ENCODE measurements at regions not wholly inside any gene's neighbourhood (a gene's known extent, or its start where the extent isn't known, plus 50 kb on each side); places are given as distances from the start of the nearest gene placed in this dataset.

- 92% methylated on average over 1 of the region's 4 CpGs; no CpG with 5 or more reads in 1 of the 2 experiments for WGBS, 2 experiments (ENCODE audit: insufficient coverage in 2 of 2)
- Histone ChIP-seq H3K27ac (ENCODE audit: low read depth, low read length, severe bottlenecking) (no peak overlapping the region), H3K36me3 (ENCODE audit: control insufficient read depth, insufficient read depth, low read length) (no peaks in the 10 kb centered on the region), H3K4me3 (ENCODE audit: extremely low read depth, insufficient read depth, low read length, poor library complexity, severe bottlenecking) (no peak overlapping the region), H3K4me1 (ENCODE audit: control insufficient read depth, insufficient read depth, low read length, poor library complexity, severe bottlenecking) (peaks cover 8% of the 10 kb centered on the region), H3K9me3 (ENCODE audit: control insufficient read depth, low read length) (no peaks in the 10 kb centered on the region)
Measured at GRCh38 chr4:170667814-170668213, 578.1 kb upstream of the AADAT start.

DNA sequence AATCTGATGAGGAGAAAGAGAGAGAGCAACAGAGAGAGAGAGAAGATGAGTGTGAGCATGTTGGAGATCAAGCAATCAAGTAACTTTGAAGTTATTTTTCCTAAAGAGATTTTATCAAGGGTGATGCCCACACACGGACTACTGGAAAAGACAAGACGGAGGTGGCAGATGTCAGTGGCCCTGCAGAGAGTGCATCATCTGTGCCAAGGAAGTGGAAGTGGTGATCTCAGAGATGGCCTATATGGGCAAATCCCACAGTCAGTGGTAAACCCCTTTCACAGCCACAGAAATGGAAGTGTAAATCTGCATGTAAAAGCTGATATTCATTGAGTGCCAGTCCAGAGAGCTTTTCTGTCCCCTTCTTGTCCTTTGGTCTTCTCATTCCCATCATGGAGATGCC lies 577.2 kb upstream of the AADAT start:
- Histone ChIP-seq H3K36me3 (ENCODE audit: control insufficient read depth, insufficient read depth, low read length) (no peaks in the 10 kb centered on the region), H3K27ac (ENCODE audit: low read depth, low read length, severe bottlenecking) (no peak overlapping the region), H3K4me3 (ENCODE audit: extremely low read depth, insufficient read depth, low read length, poor library complexity, severe bottlenecking) (no peak overlapping the region), H3K9me3 (ENCODE audit: control insufficient read depth, low read length) (no peaks in the 10 kb centered on the region), H3K4me1 (ENCODE audit: control insufficient read depth, insufficient read depth, low read length, poor library complexity, severe bottlenecking) (peaks cover 1% of the 10 kb centered on the region)
- 93 to 96% methylated on average over 2 of the region's 2 CpGs for WGBS, 2 experiments (ENCODE audit: insufficient coverage in 2 of 2)

- no peaks in the 10 kb centered on the region for H3K4me1 ChIP-seq (ENCODE audit: control insufficient read depth, insufficient read depth, low read length, poor library complexity, severe bottlenecking)
- H3K36me3 ChIP-seq (ENCODE audit: control insufficient read depth, insufficient read depth, low read length): no peaks in the 10 kb centered on the region
- no peak overlapping the region for H3K27ac ChIP-seq (ENCODE audit: low read depth, low read length, severe bottlenecking)
- 100% methylated on average over 1 of the region's 4 CpGs; no CpG with 5 or more reads in 1 of the 2 experiments for WGBS, 2 experiments (ENCODE audit: insufficient coverage in 2 of 2)
- no peaks in the 10 kb centered on the region for H3K9me3 ChIP-seq (ENCODE audit: control insufficient read depth, low read length)
- H3K4me3 ChIP-seq (ENCODE audit: extremely low read depth, insufficient read depth, low read length, poor library complexity, severe bottlenecking): no peak overlapping the region
Measured at GRCh38 chr4:170662250-170662649, 572.5 kb upstream of the AADAT start.

GRCh38 chr4:170657761-170658160 lies 568.0 kb upstream of the AADAT start:
- Histone ChIP-seq H3K9me3 (ENCODE audit: control insufficient read depth, low read length) (no peaks in the 10 kb centered on the region), H3K27ac (ENCODE audit: low read depth, low read length, severe bottlenecking) (no peak overlapping the region), H3K36me3 (ENCODE audit: control insufficient read depth, insufficient read depth, low read length) (no peaks in the 10 kb centered on the region), H3K4me1 (ENCODE audit: control insufficient read depth, insufficient read depth, low read length, poor library complexity, severe bottlenecking) (peaks cover 4% of the 10 kb centered on the region), H3K4me3 (ENCODE audit: extremely low read depth, insufficient read depth, low read length, poor library complexity, severe bottlenecking) (no peak overlapping the region)
- no CpG with 5 or more reads among the region's 2 CpGs for WGBS, 2 experiments (ENCODE audit: insufficient coverage in 2 of 2)

DNA sequence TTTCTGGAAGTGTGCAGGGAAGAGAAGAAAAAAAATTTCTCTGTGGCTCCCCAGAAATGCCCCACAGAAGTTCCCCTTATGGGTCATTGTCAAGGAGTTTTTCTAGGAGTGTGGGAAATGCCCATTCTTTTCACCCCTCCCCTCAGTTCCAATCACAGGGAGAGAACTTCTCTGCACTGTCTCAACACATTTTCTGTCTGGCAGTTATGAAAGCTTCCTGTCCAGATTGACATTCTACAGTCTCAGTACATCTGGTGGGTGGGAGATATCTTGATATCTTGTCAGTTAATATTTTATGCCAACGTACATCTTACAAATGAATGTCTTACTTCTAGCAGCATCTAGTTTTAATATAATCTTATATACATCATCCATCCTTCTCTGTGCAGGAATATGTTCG lies 566.8 kb upstream of the AADAT start:
- Histone ChIP-seq H3K27ac (ENCODE audit: low read depth, low read length, severe bottlenecking) (no peak overlapping the region), H3K9me3 (ENCODE audit: control insufficient read depth, low read length) (no peaks in the 10 kb centered on the region), H3K36me3 (ENCODE audit: control insufficient read depth, insufficient read depth, low read length) (no peaks in the 10 kb centered on the region), H3K4me3 (ENCODE audit: extremely low read depth, insufficient read depth, low read length, poor library complexity, severe bottlenecking) (no peak overlapping the region), H3K4me1 (ENCODE audit: control insufficient read depth, insufficient read depth, low read length, poor library complexity, severe bottlenecking) (peaks cover 4% of the 10 kb centered on the region)
- 75% methylated on average over 1 of the region's 2 CpGs; no CpG with 5 or more reads in 1 of the 2 experiments for WGBS, 2 experiments (ENCODE audit: insufficient coverage in 2 of 2)

DNA sequence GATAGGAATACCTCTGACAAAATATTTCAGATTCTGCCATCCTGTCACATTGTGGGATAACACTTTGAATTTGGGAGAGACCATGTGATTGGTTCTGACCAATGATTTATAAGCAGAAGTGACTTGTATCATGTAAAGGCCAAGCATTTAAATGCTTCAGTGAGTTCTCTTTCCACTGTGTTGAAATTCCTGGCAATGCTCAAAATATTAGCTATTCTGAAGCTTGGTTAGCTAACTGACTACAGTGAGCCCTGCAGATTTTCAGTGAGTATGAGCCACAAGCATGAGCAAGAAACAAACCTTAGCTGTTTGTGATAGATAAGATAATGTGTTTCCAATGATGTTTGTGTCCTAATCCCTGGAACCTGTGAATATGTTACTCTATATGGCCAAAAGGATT lies 562.8 kb upstream of the AADAT start:
- no peaks in the 10 kb centered on the region for H3K9me3 ChIP-seq (ENCODE audit: control insufficient read depth, low read length)
- no peak overlapping the region for H3K27ac ChIP-seq (ENCODE audit: low read depth, low read length, severe bottlenecking)
- no peak overlapping the region for H3K4me3 ChIP-seq (ENCODE audit: extremely low read depth, insufficient read depth, low read length, poor library complexity, severe bottlenecking)
- no peaks in the 10 kb centered on the region for H3K36me3 ChIP-seq (ENCODE audit: control insufficient read depth, insufficient read depth, low read length)
- H3K4me1 ChIP-seq (ENCODE audit: control insufficient read depth, insufficient read depth, low read length, poor library complexity, severe bottlenecking): peaks cover 4% of the 10 kb centered on the region

GRCh38 chr4:170651786-170652185 lies 562.0 kb upstream of the AADAT start:
- no CpG with 5 or more reads among the region's 1 CpG for WGBS, 2 experiments (ENCODE audit: insufficient coverage in 2 of 2)
- no peak overlapping the region for H3K27ac ChIP-seq (ENCODE audit: low read depth, low read length, severe bottlenecking)
- H3K36me3 ChIP-seq (ENCODE audit: control insufficient read depth, insufficient read depth, low read length): no peaks in the 10 kb centered on the region
- peaks cover 4% of the 10 kb centered on the region for H3K4me1 ChIP-seq (ENCODE audit: control insufficient read depth, insufficient read depth, low read length, poor library complexity, severe bottlenecking)
- H3K4me3 ChIP-seq (ENCODE audit: extremely low read depth, insufficient read depth, low read length, poor library complexity, severe bottlenecking): no peak overlapping the region
- H3K9me3 ChIP-seq (ENCODE audit: control insufficient read depth, low read length): no peaks in the 10 kb centered on the region

GRCh38 chr4:170627418-170627817 lies 537.7 kb upstream of the AADAT start:
- Histone ChIP-seq H3K4me1 (ENCODE audit: control insufficient read depth, insufficient read depth, low read length, poor library complexity, severe bottlenecking) (no peaks in the 10 kb centered on the region), H3K9me3 (ENCODE audit: control insufficient read depth, low read length) (peaks cover 3% of the 10 kb centered on the region), H3K27ac (ENCODE audit: low read depth, low read length, severe bottlenecking) (no peak overlapping the region), H3K36me3 (ENCODE audit: control insufficient read depth, insufficient read depth, low read length) (no peaks in the 10 kb centered on the region), H3K4me3 (ENCODE audit: extremely low read depth, insufficient read depth, low read length, poor library complexity, severe bottlenecking) (no peak overlapping the region)
- WGBS, 2 experiments (ENCODE audit: insufficient coverage in 2 of 2): no CpG with 5 or more reads among the region's 2 CpGs

DNA sequence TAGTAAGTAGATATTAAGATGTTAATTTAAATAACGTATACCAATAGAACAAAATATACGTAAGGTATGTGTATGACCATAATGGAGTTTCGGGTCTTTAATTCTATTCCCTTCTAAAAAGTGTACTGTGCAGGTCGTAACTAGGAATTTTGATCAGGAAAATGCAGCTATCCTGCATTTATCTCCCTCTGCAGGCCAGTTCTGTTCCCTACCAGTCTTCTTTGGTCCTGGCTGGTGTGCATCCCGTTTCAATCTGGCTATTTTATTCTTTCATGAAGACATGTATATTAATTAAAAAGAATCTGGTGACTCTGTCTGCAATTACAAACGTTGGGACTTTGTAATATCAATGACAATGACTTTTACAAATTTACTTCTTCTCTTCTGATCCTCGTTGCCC lies 534.1 kb upstream of the AADAT start:
- no peak overlapping the region for H3K4me3 ChIP-seq (ENCODE audit: extremely low read depth, insufficient read depth, low read length, poor library complexity, severe bottlenecking)
- H3K36me3 ChIP-seq (ENCODE audit: control insufficient read depth, insufficient read depth, low read length): no peaks in the 10 kb centered on the region
- 79% methylated on average over 2 of the region's 7 CpGs; no CpG with 5 or more reads in 1 of the 2 experiments for WGBS, 2 experiments (ENCODE audit: insufficient coverage in 2 of 2)
- no peaks in the 10 kb centered on the region for H3K9me3 ChIP-seq (ENCODE audit: control insufficient read depth, low read length)
- H3K4me1 ChIP-seq (ENCODE audit: control insufficient read depth, insufficient read depth, low read length, poor library complexity, severe bottlenecking): no peaks in the 10 kb centered on the region
- no peak overlapping the region for H3K27ac ChIP-seq (ENCODE audit: low read depth, low read length, severe bottlenecking)

GRCh38 chr4:170610434-170610833 lies 520.7 kb upstream of the AADAT start:
- H3K9me3 ChIP-seq (ENCODE audit: control insufficient read depth, low read length): no peaks in the 10 kb centered on the region
- WGBS, 2 experiments (ENCODE audit: insufficient coverage in 2 of 2): 92 to 100% methylated on average over 1 of the region's 2 CpGs
- no peak overlapping the region for H3K4me3 ChIP-seq (ENCODE audit: extremely low read depth, insufficient read depth, low read length, poor library complexity, severe bottlenecking)
- no peaks in the 10 kb centered on the region for H3K4me1 ChIP-seq (ENCODE audit: control insufficient read depth, insufficient read depth, low read length, poor library complexity, severe bottlenecking)
- H3K36me3 ChIP-seq (ENCODE audit: control insufficient read depth, insufficient read depth, low read length): no peaks in the 10 kb centered on the region
- H3K27ac ChIP-seq (ENCODE audit: low read depth, low read length, severe bottlenecking): no peak overlapping the region

DNA sequence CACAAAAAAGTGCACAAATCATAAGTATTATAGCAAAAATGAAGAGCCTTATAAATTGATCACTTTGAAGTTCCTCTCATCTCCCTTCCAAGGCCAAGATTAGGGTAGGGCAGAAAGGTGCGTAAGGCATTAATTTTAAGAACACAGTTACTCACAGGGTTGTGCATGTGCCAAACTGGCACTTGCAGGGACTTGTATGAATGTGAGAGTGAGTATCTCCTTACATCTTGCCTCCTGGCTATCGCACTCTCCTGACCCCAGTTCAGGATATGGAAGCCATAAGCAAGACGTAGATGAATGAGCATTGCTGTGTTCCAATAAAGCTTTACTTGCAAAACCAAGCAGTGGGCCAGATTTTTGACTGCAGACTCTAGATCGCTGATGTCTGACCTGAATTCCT lies 510.1 kb upstream of the AADAT start:
- no peaks in the 10 kb centered on the region for H3K4me1 ChIP-seq (ENCODE audit: control insufficient read depth, insufficient read depth, low read length, poor library complexity, severe bottlenecking)
- 88 to 96% methylated on average over 1 to 2 of the region's 4 CpGs for WGBS, 2 experiments (ENCODE audit: insufficient coverage in 2 of 2)
- no peak overlapping the region for H3K4me3 ChIP-seq (ENCODE audit: extremely low read depth, insufficient read depth, low read length, poor library complexity, severe bottlenecking)
- no peaks in the 10 kb centered on the region for H3K36me3 ChIP-seq (ENCODE audit: control insufficient read depth, insufficient read depth, low read length)
- no peak overlapping the region for H3K27ac ChIP-seq (ENCODE audit: low read depth, low read length, severe bottlenecking)
- H3K9me3 ChIP-seq (ENCODE audit: control insufficient read depth, low read length): no peaks in the 10 kb centered on the region

Measured in mesodermal cell (in vitro differentiated cells).